Panc1 (cell line): ENCODE measurements at regions not wholly inside any gene's neighbourhood (a gene's known extent, or its start where the extent isn't known, plus 50 kb on each side); places are given as distances from the start of the nearest gene placed in this dataset.

Source experiments
- ATAC-seq: fragments of 200-7000 bp; cut with Tn5 transposase; 2 replicates; pipeline ENCODE4 v1.9.1; 2020; ENCODE audit warnings: mild to moderate bottlenecking, moderate library complexity
- BruUV-seq: library from RNA; stranded (reverse); fragments of 400-500 nt; replicated peaks from 2 replicates; lab custom pipeline; 2021; lab: Mats Ljungman, UMichigan
- CTCF ChIA-PET: fragments of 300-600 bp; sonication (Branson Sonifier 250); formaldehyde crosslinking; loops from one replicate; lab custom pipeline; 2022; ENCODE audit warnings: antibody characterized with exemption; lab: Charles Lee
- POLR2A ChIA-PET: fragments of 300-600 bp; sonication (Branson Sonifier 250); formaldehyde crosslinking; loops from one replicate; lab custom pipeline; 2022; ENCODE audit warnings: antibody characterized with exemption; lab: Charles Lee
- DNase-seq: peaks from one replicate; pipeline ENCODE4 v3.0.0-alpha.2; 2010; ENCODE audit warnings: low read depth, low spot score
- H3K27ac ChIP-seq: 2 replicates; pipeline ENCODE4 v1.5.1; 2011; ENCODE audit warnings: mild to moderate bottlenecking, low read length, inconsistent platforms
- H3K27me3 ChIP-seq: fragments of 200-500 bp; sonication (Bioruptor generic); 2 replicates; pipeline ENCODE4 v1.6.0; 2014; ENCODE audit warnings: low read length, inconsistent platforms; ENCODE audit not compliant: control insufficient read depth, insufficient read depth
- H3K36me3 ChIP-seq: fragments of 200-500 bp; sonication (Bioruptor generic); 2 replicates; pipeline ENCODE4 v1.5.1; 2014; ENCODE audit warnings: inconsistent platforms, mild to moderate bottlenecking, low read length, moderate library complexity; ENCODE audit not compliant: control insufficient read depth, insufficient read depth
- H3K4me1 ChIP-seq: 2 replicates; pipeline ENCODE4 v1.5.1; 2011; ENCODE audit warnings: inconsistent platforms, mild to moderate bottlenecking, low read length, moderate library complexity; ENCODE audit not compliant: control insufficient read depth, insufficient read depth
- H3K4me3 ChIP-seq, 2 experiments: 2 replicates each; pipeline ENCODE4 v1.5.1; 2011 to 2012; ENCODE audit warnings: low read depth in 2 of 2, low read length in 2 of 2, mild to moderate bottlenecking in 2 of 2, inconsistent platforms in 1 of 2, moderate library complexity in 1 of 2
- H3K9me3 ChIP-seq: fragments of 200-500 bp; sonication (Bioruptor generic); 2 replicates; pipeline ENCODE4 v1.5.1; 2014; ENCODE audit warnings: low read depth, mild to moderate bottlenecking, inconsistent platforms, low read length, moderate library complexity; ENCODE audit not compliant: control insufficient read depth, insufficient read depth
- POLR2AphosphoS5 ChIP-seq: IDR thresholded peaks from 2 replicates; pipeline ENCODE4 v1.6.1; 2012; ENCODE audit warnings: mild to moderate bottlenecking, low read depth, low read length, moderate library complexity
- REST ChIP-seq, 2 experiments: IDR thresholded peaks; 2 replicates each; pipeline ENCODE4 v1.6.1; 2011 to 2012; ENCODE audit warnings: low read depth in 2 of 2, control low read depth in 1 of 2, low read length in 1 of 2, mild to moderate bottlenecking in 1 of 2, moderate library complexity in 1 of 2; ENCODE audit not compliant: insufficient read depth in 1 of 2
- SIN3A ChIP-seq: IDR thresholded peaks from 2 replicates; pipeline ENCODE4 v1.6.1; 2012; ENCODE audit warnings: low read depth, mild to moderate bottlenecking, low read length, moderate library complexity, borderline replicate concordance; ENCODE audit not compliant: insufficient read depth
- TCF7L2 ChIP-seq: IDR thresholded peaks from 2 replicates; pipeline ENCODE4 v1.6.1; 2011; ENCODE audit warnings: mild to moderate bottlenecking, low read depth, low read length, inconsistent platforms
- in situ Hi-C: cut with HindIII; loops from 2 replicates; pipeline ENCODE4 v1.10.0; 2016; ENCODE audit warnings: low sequenced_read_pairs, low pct_unique_long_range_greater_than_20kb
- intact Hi-C: fragments of 100-400 bp; cut with micrococcal nuclease; formaldehyde crosslinking; loops from one replicate; pipeline ENCODE4 v1.10.0; 2022; ENCODE audit not compliant: unreplicated experiment
- TF ChIP-seq, protein P1 (sequence below): fragments of 450-650 bp; IDR thresholded peaks from 2 replicates; pipeline ENCODE4 v1.5.1; 2017; ENCODE audit warnings: mild to moderate bottlenecking

DNA sequence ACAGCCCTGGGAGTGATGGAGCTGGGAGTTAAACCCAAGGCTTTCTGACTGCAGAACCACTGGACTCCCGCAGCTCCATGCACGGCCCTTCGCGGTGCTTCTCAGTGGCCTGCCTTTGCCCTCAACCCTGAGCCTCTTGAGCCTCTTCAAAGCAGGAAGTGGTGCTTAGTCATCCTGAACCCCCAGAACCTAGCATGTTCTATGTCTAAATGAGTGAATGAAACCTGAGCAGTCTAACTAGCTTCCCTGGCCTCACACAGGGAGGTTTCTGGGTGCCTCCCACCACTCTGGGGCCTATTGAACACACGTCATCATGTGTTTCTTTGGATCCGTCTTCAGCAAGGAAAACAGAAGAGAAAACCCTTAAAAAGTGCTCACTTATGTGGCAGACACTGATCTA lies 117.9 kb upstream of the SFSWAP start:
- intact Hi-C loops, result no loop called here
- no peak for ATAC-seq
- no peaks in the 10 kb centered on the region for H3K9me3 ChIP-seq
- H3K27ac ChIP-seq, result no peak overlapping the region
- no peak for TF ChIP-seq POLR2AphosphoS5
- TF ChIP-seq SIN3A, result no peak
- TF ChIP-seq, protein P1, sequence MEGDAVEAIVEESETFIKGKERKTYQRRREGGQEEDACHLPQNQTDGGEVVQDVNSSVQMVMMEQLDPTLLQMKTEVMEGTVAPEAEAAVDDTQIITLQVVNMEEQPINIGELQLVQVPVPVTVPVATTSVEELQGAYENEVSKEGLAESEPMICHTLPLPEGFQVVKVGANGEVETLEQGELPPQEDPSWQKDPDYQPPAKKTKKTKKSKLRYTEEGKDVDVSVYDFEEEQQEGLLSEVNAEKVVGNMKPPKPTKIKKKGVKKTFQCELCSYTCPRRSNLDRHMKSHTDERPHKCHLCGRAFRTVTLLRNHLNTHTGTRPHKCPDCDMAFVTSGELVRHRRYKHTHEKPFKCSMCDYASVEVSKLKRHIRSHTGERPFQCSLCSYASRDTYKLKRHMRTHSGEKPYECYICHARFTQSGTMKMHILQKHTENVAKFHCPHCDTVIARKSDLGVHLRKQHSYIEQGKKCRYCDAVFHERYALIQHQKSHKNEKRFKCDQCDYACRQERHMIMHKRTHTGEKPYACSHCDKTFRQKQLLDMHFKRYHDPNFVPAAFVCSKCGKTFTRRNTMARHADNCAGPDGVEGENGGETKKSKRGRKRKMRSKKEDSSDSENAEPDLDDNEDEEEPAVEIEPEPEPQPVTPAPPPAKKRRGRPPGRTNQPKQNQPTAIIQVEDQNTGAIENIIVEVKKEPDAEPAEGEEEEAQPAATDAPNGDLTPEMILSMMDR, result no peak
- no peak for TF ChIP-seq REST (IDR thresholded peaks at IDR 0.05; ENCODE audit: insufficient read depth in 1 of 2, low read depth in 2 of 2, low read length in 1 of 2)
- no peak for TF ChIP-seq TCF7L2
- BruUV-seq, result no TSS peak
- ChIA-PET POLR2A (no interaction called here), CTCF (no interaction called here)
- H3K4me1 ChIP-seq, result no peaks in the 10 kb centered on the region
- no peak for DNase-seq
- no peaks in the 10 kb centered on the region for H3K36me3 ChIP-seq
- in situ Hi-C loops, result no loop called here
- H3K27me3 ChIP-seq, result 0 out of 2 replicates have a peak, but pooled peaks cover 2% of the 10 kb centered on the region
- H3K4me3 ChIP-seq, result no peak overlapping the region

DNA sequence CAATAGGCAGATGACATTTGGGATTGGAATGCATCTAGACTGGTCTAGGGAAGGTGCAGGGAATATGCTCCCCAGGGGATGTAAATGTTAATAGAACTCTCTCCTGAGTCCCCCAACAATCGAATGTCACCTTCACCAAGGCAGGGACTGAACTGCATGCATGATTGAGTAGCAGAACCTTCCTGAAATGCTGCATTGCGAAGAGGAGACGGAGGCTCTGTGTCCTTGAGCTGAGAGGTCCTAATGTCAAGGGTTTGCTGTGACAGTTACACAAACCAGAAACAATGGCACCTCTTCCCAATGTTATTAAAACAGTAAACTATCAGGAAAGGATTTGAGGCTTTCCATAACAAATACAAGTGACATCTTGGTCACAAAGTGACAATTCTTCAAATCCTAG lies 117.5 kb upstream of the SFSWAP start:
- in situ Hi-C loops, result no loop called here
- intact Hi-C loops, result no loop called here
- ChIA-PET CTCF (no interaction called here), POLR2A (no interaction called here)
- ATAC-seq (no peak), DNase-seq (no peak)
- H3K9me3 ChIP-seq, result no peaks in the 10 kb centered on the region
- H3K36me3 ChIP-seq, result no peaks in the 10 kb centered on the region
- no peak overlapping the region for H3K4me3 ChIP-seq
- no peaks in the 10 kb centered on the region for H3K4me1 ChIP-seq
- no TSS peak for BruUV-seq
- 0 out of 2 replicates have a peak, but pooled peaks cover 2% of the 10 kb centered on the region for H3K27me3 ChIP-seq
- no peak overlapping the region for H3K27ac ChIP-seq
- TF ChIP-seq, protein P1, result no peak
- TF ChIP-seq REST (IDR thresholded peaks at IDR 0.05; ENCODE audit: insufficient read depth in 1 of 2, low read depth in 2 of 2, low read length in 1 of 2) (no peak), SIN3A (no peak), POLR2AphosphoS5 (no peak), TCF7L2 (no peak)
